Esophagus squamous epithelium (tissue), 5 donors: ENCODE measurements at regions not wholly inside any gene's neighbourhood (a gene's known extent, or its start where the extent isn't known, plus 50 kb on each side); places are given as distances from the start of the nearest gene placed in this dataset.
"Not testable (repeated sequence)": the region's sequence is repeated elsewhere in the genome, so short reads cannot be mapped to it uniquely, and the experiment has no call there.

Source experiments
- DNase-seq: peaks from one replicate; lab custom pipeline; 2025; lab: John Stamatoyannopoulos, UW
- H3K27ac ChIP-seq, 4 donors: fragments of 200-600 bp; sonication (generic); one replicate each; pipeline ENCODE4 v1.5.1; 2016 to 2019; ENCODE audit warnings: mild to moderate bottlenecking in 1 of 4
- H3K27me3 ChIP-seq, 4 donors: fragments of 200-600 bp; sonication (generic); 1 replicate in 3 of 4; 2 replicates in 1 of 4; pipeline versions ENCODE4 v1.5.1 to v1.6.0; 2017 to 2021; ENCODE audit warnings: antibody characterized with exemption in 1 of 4
- H3K36me3 ChIP-seq, 3 donors: fragments of 200-600 bp; sonication (generic); one replicate each; pipeline ENCODE4 v1.5.1; 2016 to 2019
- H3K4me1 ChIP-seq, 3 donors: fragments of 200-600 bp; sonication (generic); one replicate each; pipeline ENCODE4 v1.5.1; 2017 to 2019
- H3K4me3 ChIP-seq, 4 donors: fragments of 200-600 bp; sonication (generic); 1 replicate in 3 of 4; 2 replicates in 1 of 4; pipeline ENCODE4 v1.5.1; 2016 to 2019; ENCODE audit warnings: mild to moderate bottlenecking in 2 of 4, moderate library complexity in 1 of 4
- H3K9me3 ChIP-seq, 3 donors: fragments of 200-600 bp; sonication (generic); one replicate each; pipeline ENCODE4 v1.5.1; 2016 to 2019
- CTCF ChIP-seq, 6 experiments: fragments of 450-650 bp in 4 of 6; fragments of 200-600 bp in 2 of 6; sonication (generic) in 2 of 6; IDR thresholded peaks; one replicate each; pipeline ENCODE4 v1.5.1; 2016 to 2019; ENCODE audit warnings: antibody characterized with exemption in 6 of 6, mild to moderate bottlenecking in 4 of 6, moderate library complexity in 4 of 6
- POLR2A ChIP-seq, 4 donors: fragments of 450-650 bp; IDR thresholded peaks; one replicate each; pipeline ENCODE4 v1.6.1; 2017; ENCODE audit warnings: antibody characterized with exemption in 4 of 4, mild to moderate bottlenecking in 4 of 4, moderate library complexity in 3 of 4
- WGBS, 2 donors: methylation state at CpG; one replicate each; pipeline ENCODE4 v1.1.5; 2018; 5-methylcytosine and 5-hydroxymethylcytosine counted together
- intact Hi-C: fragments of 100-400 bp; cut with DNase I; formaldehyde crosslinking; loops from one replicate; pipeline ENCODE4 v1.15.0; 2022
- small RNA-seq, 4 donors: library from RNA; depleted of rRNA; stranded (forward); fragments of <200 nt; gene quantifications; one replicate each; pipeline ENCODE3, GENCODE V24; 2016
- donor health status: DM: yes; HTN: yes; CAD: no.

- Histone ChIP-seq H3K4me1 (peaks cover 0 to 5% (median 0%) of the 10 kb centered on the region in 3 donors), H3K27ac (no peak overlapping the region), H3K9me3 (no peaks in the 10 kb centered on the region), H3K4me3 (no peak overlapping the region), H3K27me3 (no peaks in the 10 kb centered on the region), H3K36me3 (no peaks in the 10 kb centered on the region)
- whole genome bisulfite sequencing, 2 donors: 82 to 83% methylated on average over 7 of the region's 7 CpGs
- TF ChIP-seq POLR2A (IDR thresholded peaks at IDR 0.05): no peak
- TF ChIP-seq CTCF (IDR thresholded peaks at IDR 0.05): no peak
- DNase-seq: no peak
- intact Hi-C loops: loop anchor here (10.0 kb wide), 1 partner anchor 175 kb away; no protein-coding TSS in a partner anchor
These were observed 56.5 kb upstream of the WIPF3 start for GRCh38 chr7:29749701-29750321.

GRCh38 chr7:29750373-29750940 is 55.9 kb upstream of the WIPF3 start:
- not testable (repeated sequence) for H3K9me3 ChIP-seq, H3K36me3 ChIP-seq, DNase-seq, H3K27ac ChIP-seq, H3K4me1 ChIP-seq, H3K27me3 ChIP-seq, H3K4me3 ChIP-seq
- intact Hi-C loops: loop anchor here (10.0 kb wide), 1 partner anchor 174 kb away; no protein-coding TSS in a partner anchor
- WGBS, 2 donors: 42 to 48% methylated on average over 4 of the region's 4 CpGs

GRCh38 chr7:29751012-29751411 is 55.3 kb upstream of the WIPF3 start:
- not testable (repeated sequence) for H3K9me3 ChIP-seq, H3K36me3 ChIP-seq, H3K4me1 ChIP-seq, H3K4me3 ChIP-seq, H3K27ac ChIP-seq, H3K27me3 ChIP-seq, DNase-seq
- 89 to 100% methylated on average over 3 to 4 of the region's 4 CpGs for WGBS, 2 donors
- intact Hi-C loops: loop anchor here (10.0 kb wide), 1 partner anchor 174 kb away; no protein-coding TSS in a partner anchor

- intact Hi-C loops: loop anchor here (10.0 kb wide), 1 partner anchor 170 kb away; no protein-coding TSS in a partner anchor
- Histone ChIP-seq H3K27ac (no peak overlapping the region), H3K36me3 (no peaks in the 10 kb centered on the region), H3K4me3 (no peak overlapping the region), H3K4me1 (no peaks in the 10 kb centered on the region), H3K9me3 (no peaks in the 10 kb centered on the region), H3K27me3 (no peaks in the 10 kb centered on the region)
- TF ChIP-seq POLR2A (IDR thresholded peaks at IDR 0.05): no peak
- no peak for TF ChIP-seq CTCF (IDR thresholded peaks at IDR 0.05)
- 32 to 83% methylated on average over 2 to 6 of the region's 6 CpGs for WGBS, 2 donors
- no peak for DNase-seq
These were observed 51.3 kb upstream of the WIPF3 start for GRCh38 chr7:29754874-29755490.

Small RNA genes lying in the stretch of these regions (small RNA-seq; reads per million reads assigned to genes)
- 0 reads per million in 4 donors for gene MIR550A3
- gene TMSB4XP3: 0 reads per million in 4 donors
